ENCODE measurements at regions not wholly inside any gene's neighbourhood (a gene's known extent, or its start where the extent isn't known, plus 50 kb on each side); places are given as distances from the start of the nearest gene placed in this dataset.

GRCh38 chr1:218886101-218886871, 287.4 kb upstream of the LYPLAL1 start:
- Histone ChIP-seq H3K4me1 (ENCODE audit: insufficient read depth, low read length) (no peaks in the 10 kb centered on the region), H3K9ac (ENCODE audit: low read depth, low read length) (no peak overlapping the region)
- 94% methylated on average over 4 of the region's 6 CpGs for WGBS

GRCh38 chr1:218887141-218887925, 286.3 kb upstream of the LYPLAL1 start:
- H3K4me3 ChIP-seq (ENCODE audit: low read length) = no peak overlapping the region
- 83% methylated on average over 4 of the region's 5 CpGs for WGBS
- no peaks in the 10 kb centered on the region for H3K9me3 ChIP-seq (ENCODE audit: insufficient read depth, low read depth, low read length)

More at GRCh38 chr1:218886101-218886871, 287.4 kb upstream of the LYPLAL1 start:
- Histone ChIP-seq H3K27ac (ENCODE audit: low read depth, low read length) (no peak overlapping the region), H3K4me3 (ENCODE audit: low read length) (no peak overlapping the region), H3K27me3 (ENCODE audit: insufficient read depth, low read length) (no peaks in the 10 kb centered on the region), H3K36me3 (ENCODE audit: insufficient read depth, low read length) (no peaks in the 10 kb centered on the region), H3K9me3 (ENCODE audit: insufficient read depth, low read depth, low read length) (no peaks in the 10 kb centered on the region)

GRCh38 chr1:218890451-218890850, 283.2 kb upstream of the LYPLAL1 start:
- no peaks in the 10 kb centered on the region for H3K9me3 ChIP-seq (ENCODE audit: insufficient read depth, low read depth, low read length)

More at GRCh38 chr1:218887141-218887925, 286.3 kb upstream of the LYPLAL1 start:
- Histone ChIP-seq H3K36me3 (ENCODE audit: insufficient read depth, low read length) (no peaks in the 10 kb centered on the region), H3K9ac (ENCODE audit: low read depth, low read length) (no peak overlapping the region), H3K4me1 (ENCODE audit: insufficient read depth, low read length) (no peaks in the 10 kb centered on the region), H3K27ac (ENCODE audit: low read depth, low read length) (no peak overlapping the region), H3K27me3 (ENCODE audit: insufficient read depth, low read length) (no peaks in the 10 kb centered on the region)

GRCh38 chr1:218891577-218891976, 282.1 kb upstream of the LYPLAL1 start:
- Histone ChIP-seq H3K9ac (ENCODE audit: low read depth, low read length) (no peak overlapping the region), H3K9me3 (ENCODE audit: insufficient read depth, low read depth, low read length) (no peaks in the 10 kb centered on the region), H3K27ac (ENCODE audit: low read depth, low read length) (no peak overlapping the region), H3K36me3 (ENCODE audit: insufficient read depth, low read length) (no peaks in the 10 kb centered on the region), H3K27me3 (ENCODE audit: insufficient read depth, low read length) (no peaks in the 10 kb centered on the region), H3K4me3 (ENCODE audit: low read length) (no peak overlapping the region), H3K4me1 (ENCODE audit: insufficient read depth, low read length) (no peaks in the 10 kb centered on the region)
- 96% methylated on average over 3 of the region's 5 CpGs for WGBS

More at GRCh38 chr1:218890451-218890850, 283.2 kb upstream of the LYPLAL1 start:
- no peak overlapping the region for H3K27ac ChIP-seq (ENCODE audit: low read depth, low read length)
- no peak overlapping the region for H3K4me3 ChIP-seq (ENCODE audit: low read length)
- H3K4me1 ChIP-seq (ENCODE audit: insufficient read depth, low read length) = no peaks in the 10 kb centered on the region
- no peak overlapping the region for H3K9ac ChIP-seq (ENCODE audit: low read depth, low read length)
- H3K36me3 ChIP-seq (ENCODE audit: insufficient read depth, low read length) = no peaks in the 10 kb centered on the region
- 95% methylated on average over 3 of the region's 3 CpGs for whole genome bisulfite sequencing
- no peaks in the 10 kb centered on the region for H3K27me3 ChIP-seq (ENCODE audit: insufficient read depth, low read length)

- no peaks in the 10 kb centered on the region for H3K4me1 ChIP-seq (ENCODE audit: insufficient read depth, low read length)
- no peaks in the 10 kb centered on the region for H3K27me3 ChIP-seq (ENCODE audit: insufficient read depth, low read length)
- no peak overlapping the region for H3K27ac ChIP-seq (ENCODE audit: low read depth, low read length)
- H3K36me3 ChIP-seq (ENCODE audit: insufficient read depth, low read length) = no peaks in the 10 kb centered on the region
- no peaks in the 10 kb centered on the region for H3K9me3 ChIP-seq (ENCODE audit: insufficient read depth, low read depth, low read length)
- no peak overlapping the region for H3K4me3 ChIP-seq (ENCODE audit: low read length)
- 95% methylated on average over 2 of the region's 3 CpGs for WGBS
- no peak overlapping the region for H3K9ac ChIP-seq (ENCODE audit: low read depth, low read length)
Measured at GRCh38 chr1:218895064-218895587, 278.6 kb upstream of the LYPLAL1 start.

GRCh38 chr1:218896202-218896601, 277.5 kb upstream of the LYPLAL1 start:
- no peak overlapping the region for H3K27ac ChIP-seq (ENCODE audit: low read depth, low read length)
- no peaks in the 10 kb centered on the region for H3K9me3 ChIP-seq (ENCODE audit: insufficient read depth, low read depth, low read length)
- no peaks in the 10 kb centered on the region for H3K36me3 ChIP-seq (ENCODE audit: insufficient read depth, low read length)
- H3K4me3 ChIP-seq (ENCODE audit: low read length) = no peak overlapping the region
- 88% methylated on average over 5 of the region's 5 CpGs for WGBS
- H3K9ac ChIP-seq (ENCODE audit: low read depth, low read length) = no peak overlapping the region
- H3K27me3 ChIP-seq (ENCODE audit: insufficient read depth, low read length) = no peaks in the 10 kb centered on the region
- H3K4me1 ChIP-seq (ENCODE audit: insufficient read depth, low read length) = no peaks in the 10 kb centered on the region

- Histone ChIP-seq H3K36me3 (ENCODE audit: insufficient read depth, low read length) (no peaks in the 10 kb centered on the region), H3K27me3 (ENCODE audit: insufficient read depth, low read length) (no peaks in the 10 kb centered on the region), H3K9me3 (ENCODE audit: insufficient read depth, low read depth, low read length) (no peaks in the 10 kb centered on the region), H3K4me3 (ENCODE audit: low read length) (no peak overlapping the region), H3K27ac (ENCODE audit: low read depth, low read length) (no peak overlapping the region), H3K9ac (ENCODE audit: low read depth, low read length) (no peak overlapping the region), H3K4me1 (ENCODE audit: insufficient read depth, low read length) (no peaks in the 10 kb centered on the region)
- WGBS = 59% methylated on average over 2 of the region's 2 CpGs
Measured at GRCh38 chr1:218898921-218899320, 274.8 kb upstream of the LYPLAL1 start.

GRCh38 chr1:218900615-218901014, 273.1 kb upstream of the LYPLAL1 start:
- Histone ChIP-seq H3K4me3 (ENCODE audit: low read length) (no peak overlapping the region), H3K27ac (ENCODE audit: low read depth, low read length) (no peak overlapping the region), H3K9ac (ENCODE audit: low read depth, low read length) (no peak overlapping the region), H3K27me3 (ENCODE audit: insufficient read depth, low read length) (no peaks in the 10 kb centered on the region), H3K4me1 (ENCODE audit: insufficient read depth, low read length) (no peaks in the 10 kb centered on the region), H3K36me3 (ENCODE audit: insufficient read depth, low read length) (no peaks in the 10 kb centered on the region), H3K9me3 (ENCODE audit: insufficient read depth, low read depth, low read length) (no peaks in the 10 kb centered on the region)
- WGBS = 91% methylated on average over 3 of the region's 3 CpGs

GRCh38 chr1:218904416-218904815, 269.3 kb upstream of the LYPLAL1 start:
- no peaks in the 10 kb centered on the region for H3K27me3 ChIP-seq (ENCODE audit: insufficient read depth, low read length)
- 100% methylated on average over 1 of the region's 1 CpG for WGBS
- no peak overlapping the region for H3K9ac ChIP-seq (ENCODE audit: low read depth, low read length)
- H3K36me3 ChIP-seq (ENCODE audit: insufficient read depth, low read length) = no peaks in the 10 kb centered on the region
- H3K27ac ChIP-seq (ENCODE audit: low read depth, low read length) = no peak overlapping the region
- no peak overlapping the region for H3K4me3 ChIP-seq (ENCODE audit: low read length)
- H3K9me3 ChIP-seq (ENCODE audit: insufficient read depth, low read depth, low read length) = no peaks in the 10 kb centered on the region
- H3K4me1 ChIP-seq (ENCODE audit: insufficient read depth, low read length) = no peaks in the 10 kb centered on the region

GRCh38 chr1:218916720-218917119, 257.0 kb upstream of the LYPLAL1 start:
- Histone ChIP-seq H3K27ac (ENCODE audit: low read depth, low read length) (no peak overlapping the region), H3K27me3 (ENCODE audit: insufficient read depth, low read length) (no peaks in the 10 kb centered on the region), H3K9ac (ENCODE audit: low read depth, low read length) (no peak overlapping the region), H3K4me3 (ENCODE audit: low read length) (no peak overlapping the region), H3K9me3 (ENCODE audit: insufficient read depth, low read depth, low read length) (no peaks in the 10 kb centered on the region), H3K4me1 (ENCODE audit: insufficient read depth, low read length) (no peaks in the 10 kb centered on the region), H3K36me3 (ENCODE audit: insufficient read depth, low read length) (no peaks in the 10 kb centered on the region)
- WGBS = 91% methylated on average over 2 of the region's 2 CpGs

GRCh38 chr1:218917656-218918055, 256.0 kb upstream of the LYPLAL1 start:
- whole genome bisulfite sequencing = 71% methylated on average over 1 of the region's 1 CpG
- Histone ChIP-seq H3K27me3 (ENCODE audit: insufficient read depth, low read length) (no peaks in the 10 kb centered on the region), H3K27ac (ENCODE audit: low read depth, low read length) (no peak overlapping the region), H3K9ac (ENCODE audit: low read depth, low read length) (no peak overlapping the region), H3K9me3 (ENCODE audit: insufficient read depth, low read depth, low read length) (no peaks in the 10 kb centered on the region), H3K36me3 (ENCODE audit: insufficient read depth, low read length) (no peaks in the 10 kb centered on the region), H3K4me3 (ENCODE audit: low read length) (no peak overlapping the region), H3K4me1 (ENCODE audit: insufficient read depth, low read length) (no peaks in the 10 kb centered on the region)

Data from HUES64 (cell line).